Amniotic epithelial cell (primary cell): ENCODE measurements at regions not wholly inside any gene's neighbourhood (a gene's known extent, or its start where the extent isn't known, plus 50 kb on each side); places are given as distances from the start of the nearest gene placed in this dataset.
"Not testable (repeated sequence)": the region's sequence is repeated elsewhere in the genome, so short reads cannot be mapped to it uniquely, and the experiment has no call there.

ENCODE experiments used
- DNase-seq: peaks from one replicate; pipeline ENCODE4 v3.0.0-alpha.2; 2010; ENCODE audit warnings: low read depth

DNA sequence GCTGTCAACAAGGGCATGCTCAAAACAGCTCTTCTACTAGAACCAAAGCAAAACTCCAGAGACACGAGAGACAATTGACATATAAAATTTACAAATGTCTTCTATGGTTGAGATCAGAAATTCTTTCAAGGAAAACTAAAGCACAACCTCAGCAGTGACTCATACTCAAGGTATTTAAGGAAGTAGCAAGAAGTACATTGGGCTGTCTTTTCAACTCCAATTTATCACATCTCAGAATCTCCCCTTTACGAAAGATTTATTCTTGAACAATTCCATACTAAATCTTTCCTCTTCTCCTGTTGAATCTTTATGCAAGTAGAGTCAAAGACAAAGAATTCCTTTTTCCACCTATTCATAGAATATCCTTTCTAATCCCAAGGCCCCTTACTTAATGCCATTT, 324.0 kb downstream of the IRS1 start:
- DNase-seq = peak; percentile 83

DNA sequence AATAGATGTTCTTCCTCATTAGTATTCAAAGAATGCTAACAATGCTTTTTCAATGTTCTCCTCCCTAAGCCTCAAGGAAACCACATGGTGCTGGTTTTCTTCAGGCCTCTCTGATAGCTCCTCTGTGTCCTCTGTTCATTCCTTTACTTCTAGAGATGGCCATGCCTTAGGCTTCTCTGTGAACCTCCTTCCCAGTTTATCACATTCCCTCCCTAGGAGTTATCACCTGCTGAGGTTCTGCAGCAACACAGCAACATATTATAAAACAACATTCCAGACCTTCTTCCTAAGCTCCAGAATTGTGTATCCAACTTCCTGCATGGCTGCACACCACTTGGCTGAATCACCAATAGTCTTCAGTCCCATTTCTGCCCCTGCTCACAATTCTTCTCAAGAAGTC, 325.5 kb downstream of the IRS1 start:
- peak; percentile 65 for DNase-seq

DNA sequence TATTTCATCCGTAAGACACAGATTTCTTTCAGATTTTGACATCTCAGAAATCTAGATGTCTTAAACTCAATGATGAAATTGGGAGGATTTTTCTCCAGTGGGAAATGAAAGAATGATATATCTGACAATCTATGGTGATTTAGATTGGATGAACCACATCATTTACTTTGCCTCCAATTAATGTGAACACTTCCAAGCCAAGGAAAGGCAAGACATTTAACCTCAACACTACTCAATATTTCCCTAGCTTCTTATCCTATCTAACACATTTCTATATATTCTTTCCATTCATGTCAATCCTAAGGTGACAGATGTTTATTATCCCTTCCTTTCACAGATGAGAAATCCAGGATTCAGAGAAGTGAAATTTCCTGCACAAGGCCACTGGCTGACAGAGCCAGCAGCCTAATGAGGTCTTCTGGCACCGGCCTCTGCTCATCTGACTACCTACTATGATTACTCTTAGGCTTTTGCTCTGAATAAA, 327.6 kb downstream of the IRS1 start:
- no peak for DNase-seq

DNA sequence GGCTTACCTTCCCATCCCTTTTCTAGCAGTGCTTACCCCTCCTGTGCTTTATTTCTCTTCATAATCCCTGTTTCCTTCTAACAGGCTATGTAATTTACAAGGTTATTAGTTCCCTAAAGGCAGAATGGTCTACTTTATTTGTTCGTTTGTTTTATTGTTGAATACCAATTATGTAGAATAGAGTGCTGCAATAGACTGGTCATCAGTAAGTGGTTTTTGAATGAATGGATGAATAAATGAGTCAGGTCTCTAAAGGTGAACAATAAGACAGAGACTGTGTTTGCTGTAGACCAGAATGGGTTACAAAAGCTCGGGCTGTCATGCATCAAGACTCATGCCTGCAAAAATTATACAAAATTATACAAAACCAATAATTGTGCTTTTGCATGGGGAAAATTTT, 332.0 kb downstream of the IRS1 start:
- no peak for DNase-seq

DNA sequence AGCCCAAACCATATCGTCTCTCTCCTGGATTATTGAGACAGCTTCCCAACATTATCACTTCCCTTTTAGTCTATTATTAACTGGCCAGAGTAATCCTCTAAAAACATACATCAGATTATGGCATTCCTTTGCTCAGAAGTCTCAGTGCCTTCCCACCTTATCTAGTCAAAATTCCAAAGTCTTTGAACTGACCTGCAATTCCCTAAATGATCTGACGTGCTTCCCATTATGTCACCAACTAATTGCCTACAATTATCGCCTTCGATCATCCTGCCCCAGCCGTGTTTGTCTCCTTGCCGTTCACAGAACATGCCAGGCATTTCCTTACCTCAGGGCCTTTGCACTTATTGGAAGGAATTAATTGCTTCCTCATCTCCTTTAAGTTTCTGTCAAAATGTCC, 332.4 kb downstream of the IRS1 start:
- no peak for DNase-seq

DNA sequence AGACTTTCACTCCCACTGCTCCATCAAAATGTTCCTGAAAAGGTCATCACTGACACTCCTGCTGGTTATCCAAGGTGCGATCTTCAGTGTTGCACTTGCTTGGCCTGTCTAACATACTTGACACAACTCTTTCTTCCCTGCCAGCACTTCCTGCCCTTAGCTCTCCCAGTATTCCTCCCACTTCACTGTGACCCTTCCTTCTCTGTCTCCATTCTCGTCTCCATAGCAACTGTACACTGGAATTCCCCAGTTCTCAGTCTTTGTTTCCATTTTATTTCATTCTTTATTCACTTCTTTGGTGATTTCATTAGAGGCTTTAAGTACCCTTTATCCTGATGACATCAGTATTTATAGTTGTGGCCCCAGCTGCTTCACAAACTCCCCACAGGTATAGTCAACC, 333.0 kb downstream of the IRS1 start:
- no peak for DNase-seq

DNA sequence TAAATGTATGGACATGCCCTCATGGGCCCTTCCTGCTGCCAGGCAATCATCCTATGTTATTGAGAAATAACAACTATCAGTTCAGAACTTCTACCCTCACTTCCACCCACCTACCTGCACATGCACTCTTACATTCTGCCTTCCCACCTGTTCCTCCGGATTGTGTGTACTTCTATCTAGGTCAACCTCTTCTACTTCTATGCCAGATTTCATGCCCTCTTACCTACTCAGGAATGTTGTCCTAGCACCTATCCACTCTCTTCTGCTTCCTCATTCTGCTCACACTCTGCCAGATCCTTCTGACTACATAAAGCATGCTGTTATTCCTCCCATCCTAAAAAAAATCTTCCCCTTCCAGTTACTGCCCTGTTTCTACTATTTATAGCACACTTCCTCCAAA, 333.5 kb downstream of the IRS1 start:
- DNase-seq = no peak

DNA sequence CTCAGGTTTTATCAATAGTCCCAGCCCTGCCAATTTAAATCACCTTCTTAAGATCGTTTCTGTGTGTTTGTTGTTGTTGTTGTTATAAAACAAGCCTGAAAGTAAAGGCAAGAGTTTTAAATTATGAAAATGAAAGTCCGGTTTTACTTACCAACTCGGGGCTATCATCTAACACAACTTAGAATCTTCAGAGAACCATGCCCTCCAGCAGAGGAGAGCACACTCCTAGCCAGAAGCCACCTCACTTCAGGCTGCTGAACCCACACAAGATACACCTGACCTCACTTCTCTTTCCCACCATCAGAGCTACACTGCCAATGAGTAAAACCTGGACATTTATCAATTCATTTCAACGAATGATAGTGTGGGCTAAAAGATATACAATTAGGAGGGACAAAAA, 335.2 kb downstream of the IRS1 start:
- DNase-seq = no peak

DNA sequence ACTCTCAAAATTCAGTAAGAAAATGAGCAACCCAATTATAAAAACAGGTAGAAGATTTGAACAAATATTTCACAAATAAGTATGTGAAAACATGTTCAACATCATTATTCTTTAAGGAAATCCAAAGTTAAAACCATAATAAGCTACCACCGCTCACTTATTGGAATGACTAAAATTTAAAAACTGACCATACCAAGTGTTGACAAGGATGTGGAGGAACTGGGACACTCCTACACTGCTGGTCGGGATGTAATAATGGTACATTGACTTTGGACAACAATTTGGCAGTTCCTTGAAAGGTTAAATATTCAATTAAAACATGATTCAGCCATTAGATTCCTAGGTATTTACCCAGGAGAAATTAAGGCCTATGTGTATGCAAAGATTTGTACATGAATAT, 336.5 kb downstream of the IRS1 start:
- no peak for DNase-seq

DNA sequence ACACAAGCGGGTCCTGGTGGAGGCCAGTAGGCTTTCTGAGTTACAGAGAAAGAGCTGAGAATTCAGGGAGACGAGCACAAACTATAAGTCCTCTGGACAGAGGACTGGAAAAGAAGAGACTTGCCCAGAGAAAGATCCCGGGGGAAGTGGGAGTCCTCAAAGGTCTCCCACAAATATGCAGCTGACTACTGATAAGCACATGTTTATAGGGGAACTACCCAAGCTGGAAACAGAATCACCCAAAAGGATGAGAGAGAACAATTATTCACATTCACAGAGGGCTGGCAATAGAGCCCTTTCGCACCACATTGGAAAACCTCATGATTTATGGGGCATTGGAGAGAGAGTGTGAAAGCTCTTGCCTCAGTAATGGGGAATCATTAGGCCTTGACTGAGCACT, 337.6 kb downstream of the IRS1 start:
- DNase-seq = peak; percentile 79

DNA sequence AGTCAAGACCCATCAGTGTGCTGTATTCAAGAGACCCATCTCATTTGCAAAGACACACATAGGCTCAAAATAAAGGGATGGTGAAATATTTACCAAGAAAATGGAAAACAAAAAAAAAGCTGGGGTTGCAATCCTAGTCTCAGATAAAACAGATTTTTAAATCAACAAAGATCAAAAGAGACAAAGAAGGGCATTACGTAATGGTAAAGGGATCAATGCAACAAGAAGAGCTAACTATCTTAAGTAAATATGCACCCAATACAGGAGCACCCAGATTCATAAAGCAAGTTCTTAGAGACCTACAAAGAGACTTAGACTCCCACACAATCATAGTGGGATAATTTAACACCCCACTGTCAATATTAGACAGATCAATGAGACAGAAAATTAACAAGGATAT, 343.5 kb downstream of the IRS1 start:
- not testable (repeated sequence) for DNase-seq

DNA sequence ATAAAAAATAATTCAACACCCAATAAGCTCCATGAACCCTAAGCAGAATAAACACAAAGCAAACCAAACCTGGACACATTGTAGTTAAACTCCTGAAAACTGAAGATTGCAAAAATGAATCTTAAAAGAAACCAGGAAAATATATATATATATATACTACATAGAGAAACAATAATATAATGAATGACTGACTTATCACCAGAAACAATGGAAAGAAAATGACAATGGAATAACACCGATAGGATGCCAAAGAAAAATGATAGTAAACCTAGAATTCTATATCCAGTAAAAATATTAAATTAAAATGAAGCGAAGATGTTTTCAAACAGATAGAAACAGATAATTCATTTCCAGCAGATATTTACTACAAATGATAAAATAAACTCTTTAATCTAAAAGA, 346.9 kb downstream of the IRS1 start:
- DNase-seq = peak; percentile 13

DNA sequence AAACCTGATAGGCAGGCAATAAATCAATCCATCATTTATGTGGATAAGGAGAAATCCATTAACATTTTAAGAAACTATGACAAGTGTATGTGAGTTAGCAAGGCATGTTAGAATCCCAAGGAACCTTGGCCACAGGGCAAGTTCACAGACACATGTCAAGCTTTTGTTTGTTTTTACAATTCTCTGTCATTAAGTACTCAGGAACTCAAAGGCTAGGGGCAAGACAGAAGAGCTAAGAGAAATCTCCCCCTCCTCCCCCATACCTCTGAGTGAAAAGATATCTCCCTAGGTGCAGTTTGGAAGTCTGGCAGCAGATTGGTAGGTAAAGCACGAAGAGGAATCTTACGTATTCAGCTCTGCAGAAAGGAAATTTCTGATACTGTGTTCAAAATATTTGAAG, 348.1 kb downstream of the IRS1 start:
- DNase-seq = no peak

DNA sequence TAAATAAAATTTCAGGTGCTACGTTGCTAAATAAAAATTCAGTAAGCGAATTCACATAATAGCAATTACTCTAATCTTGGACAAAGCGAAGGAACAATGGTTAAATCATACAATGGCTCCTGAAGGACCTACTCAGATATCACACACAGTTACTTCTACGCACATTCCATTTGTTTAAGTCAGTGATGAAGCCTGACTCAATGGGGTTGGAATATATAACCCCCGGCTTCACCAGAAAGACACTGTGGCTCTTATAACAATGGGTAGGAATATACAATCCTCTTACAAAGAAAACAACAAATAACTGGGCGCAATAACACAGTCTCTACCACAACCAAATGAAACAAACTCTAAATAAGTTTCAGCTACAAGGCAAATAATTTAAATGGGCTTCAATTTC, 349.5 kb downstream of the IRS1 start:
- no peak for DNase-seq

DNA sequence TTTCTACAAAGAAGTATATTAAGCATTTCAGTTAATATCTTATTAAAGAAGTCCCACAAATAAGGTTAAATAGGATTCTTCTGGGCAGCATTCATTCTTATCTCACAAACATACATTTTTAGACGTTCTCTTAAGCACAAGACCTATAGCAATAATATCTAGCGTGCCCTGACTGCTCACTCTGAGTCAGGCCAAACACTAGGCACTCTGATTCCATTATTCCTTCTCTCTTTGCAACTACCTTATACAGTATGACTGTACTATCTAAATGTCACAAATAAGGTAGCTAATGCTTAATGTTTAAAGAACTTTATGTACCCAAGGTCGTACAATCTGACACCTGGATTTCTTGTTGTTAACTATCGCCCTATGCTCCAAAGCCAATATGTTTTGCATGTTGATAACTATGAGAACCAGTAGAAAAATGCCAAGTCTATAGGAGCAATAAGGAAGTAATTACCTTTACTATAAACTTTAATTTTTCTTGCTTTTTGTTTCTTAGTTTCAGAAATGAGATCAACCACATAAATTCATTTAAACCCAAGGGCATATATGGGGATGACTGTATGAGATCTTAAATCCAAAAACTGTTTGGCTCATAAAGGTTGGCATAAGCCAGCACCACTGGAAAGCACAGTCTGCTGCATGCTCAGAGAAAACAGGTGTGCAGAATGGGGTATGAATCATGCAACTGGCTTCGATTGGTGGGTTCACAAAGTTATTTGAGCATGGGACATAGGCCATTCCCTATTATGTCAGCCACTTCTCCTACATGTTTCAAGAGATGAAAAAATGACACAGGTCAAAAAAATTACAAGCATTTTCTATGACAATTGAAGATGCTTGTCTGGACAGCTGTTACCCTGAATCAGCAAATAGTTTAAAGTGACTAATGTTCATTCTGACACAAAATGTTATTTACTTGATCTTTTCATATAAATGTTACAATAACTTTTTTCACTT, 352.0 kb downstream of the IRS1 start:
- no peak for DNase-seq

DNA sequence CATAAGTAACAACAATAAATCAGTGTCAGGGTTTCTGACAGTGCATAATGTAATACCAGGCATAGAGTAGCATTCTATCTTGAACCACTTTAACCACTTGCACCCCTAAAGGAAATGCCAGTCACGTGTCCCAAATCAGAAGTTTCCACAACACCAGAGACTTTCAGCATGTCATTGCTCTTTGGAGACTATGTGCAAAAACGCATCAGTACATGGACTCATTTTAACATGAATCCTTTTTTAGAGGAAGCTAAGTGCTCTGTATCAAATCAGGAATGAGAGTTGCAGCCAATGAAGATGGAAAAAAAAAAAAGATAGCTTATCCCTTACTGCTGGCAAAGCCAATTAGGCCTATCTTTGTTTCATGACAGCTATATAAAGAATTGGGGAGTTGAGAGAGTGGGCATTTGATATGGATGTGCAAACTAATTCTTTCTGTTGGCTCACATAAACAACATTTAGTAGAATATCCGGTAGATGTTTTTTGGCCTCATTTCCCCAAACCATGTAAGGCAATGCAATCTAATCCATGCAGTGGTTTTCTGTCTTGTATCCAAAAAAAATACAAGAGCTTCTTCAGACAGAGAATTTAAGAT, 353.1 kb downstream of the IRS1 start:
- DNase-seq = peak; percentile 23

DNA sequence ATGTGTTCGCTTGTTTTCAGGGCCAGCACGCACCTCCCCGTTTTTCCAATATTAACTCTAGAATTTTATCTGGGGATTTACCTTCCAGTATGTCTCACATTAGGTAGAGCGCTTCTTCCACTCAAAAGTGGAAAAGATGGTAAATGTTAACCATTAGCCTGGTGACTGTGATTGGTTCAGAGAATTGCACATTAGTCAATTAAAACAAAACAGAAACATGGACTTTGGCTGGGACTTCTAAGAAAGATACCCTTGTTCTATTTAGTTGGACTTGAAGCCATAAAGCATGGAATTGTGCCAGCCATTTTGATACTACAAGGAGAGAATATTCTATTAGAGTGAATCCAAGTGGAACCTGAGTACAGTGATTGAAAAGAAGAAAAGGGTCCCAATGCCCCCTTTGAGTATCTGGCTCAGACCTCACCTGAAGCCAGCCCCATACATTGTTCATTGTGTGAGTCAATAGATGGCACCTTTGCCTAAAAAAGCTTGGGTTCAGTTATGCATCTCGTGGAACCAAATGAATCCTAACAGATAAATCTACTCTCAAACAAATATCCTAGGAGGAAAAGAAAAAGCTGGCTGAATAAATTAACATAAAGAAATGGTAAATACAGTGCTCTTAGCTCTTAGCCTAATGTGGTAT, 354.3 kb downstream of the IRS1 start:
- no peak for DNase-seq

DNA sequence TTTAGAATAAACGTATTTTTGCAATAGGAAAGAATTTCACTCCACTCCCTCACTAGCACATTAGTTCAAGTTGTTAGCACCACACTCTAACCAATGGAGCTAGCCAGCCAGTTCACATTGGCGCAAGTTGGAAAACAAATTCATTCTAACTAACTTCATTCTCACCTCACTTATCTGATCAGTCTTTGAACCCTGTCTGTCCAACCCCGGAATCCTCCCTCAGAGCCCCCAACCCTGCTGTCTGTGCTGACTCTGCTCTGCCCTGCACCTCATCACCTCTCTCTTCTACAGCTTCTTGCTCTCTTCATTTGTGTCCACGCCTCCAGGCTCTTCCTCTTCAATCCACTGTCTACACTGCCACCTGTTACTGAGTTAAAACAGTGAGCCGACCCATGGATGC, 356.5 kb downstream of the IRS1 start:
- no peak for DNase-seq

DNA sequence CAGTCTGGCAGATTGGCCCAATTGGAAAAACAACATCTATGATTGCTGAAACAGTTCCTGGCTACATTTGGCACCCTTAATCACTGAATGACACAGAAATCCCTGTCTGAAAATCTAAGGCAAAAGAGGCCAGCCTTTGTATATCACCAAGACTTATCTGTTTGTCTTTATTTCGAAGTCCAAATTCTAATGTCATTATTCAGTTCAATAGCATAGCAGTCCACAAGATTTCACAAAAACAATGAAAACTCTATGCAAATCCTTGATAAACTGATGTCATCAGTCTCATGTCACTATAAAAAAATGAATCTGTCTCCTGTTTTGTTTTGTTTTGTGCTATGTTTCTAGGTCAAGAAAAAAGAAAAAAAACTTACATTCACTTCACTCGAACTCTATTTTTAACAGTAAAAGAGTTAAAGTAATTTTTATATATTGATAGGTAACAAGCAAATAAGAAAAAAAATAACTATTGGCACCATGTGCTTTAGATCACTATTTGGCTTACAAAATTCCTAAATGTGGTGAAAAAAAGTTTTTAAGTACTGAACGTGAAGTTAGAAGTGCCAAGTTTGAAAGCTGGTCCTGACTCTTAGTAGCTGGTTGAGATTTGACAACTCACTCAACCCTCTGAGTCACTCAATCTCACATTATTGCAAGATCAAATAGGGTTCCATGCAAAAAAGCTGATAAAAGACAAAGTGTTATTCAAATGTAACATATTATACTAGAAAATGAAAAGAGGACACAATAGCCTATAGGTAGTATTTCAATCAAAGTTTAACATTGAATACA, 359.3 kb downstream of the IRS1 start:
- peak; percentile 48 for DNase-seq

DNA sequence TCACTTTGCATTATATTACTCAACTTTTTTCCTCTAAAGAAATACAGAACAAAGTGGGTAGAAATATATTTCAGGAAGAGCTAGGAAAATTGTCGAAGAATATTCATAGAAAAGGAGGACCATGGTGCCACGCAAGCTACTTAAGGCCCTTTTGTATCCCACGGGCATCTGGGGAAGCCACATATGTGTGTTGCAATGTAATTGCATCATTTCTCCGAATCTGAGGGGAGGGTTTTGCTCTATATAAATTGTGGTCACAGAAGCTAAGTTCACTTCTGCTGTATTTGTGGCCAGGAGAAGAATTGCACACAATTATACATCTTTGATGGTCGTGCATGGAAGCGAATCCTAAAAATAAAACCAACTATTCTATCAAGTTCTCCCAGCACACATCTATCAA, 360.3 kb downstream of the IRS1 start:
- DNase-seq = peak; percentile 74

DNA sequence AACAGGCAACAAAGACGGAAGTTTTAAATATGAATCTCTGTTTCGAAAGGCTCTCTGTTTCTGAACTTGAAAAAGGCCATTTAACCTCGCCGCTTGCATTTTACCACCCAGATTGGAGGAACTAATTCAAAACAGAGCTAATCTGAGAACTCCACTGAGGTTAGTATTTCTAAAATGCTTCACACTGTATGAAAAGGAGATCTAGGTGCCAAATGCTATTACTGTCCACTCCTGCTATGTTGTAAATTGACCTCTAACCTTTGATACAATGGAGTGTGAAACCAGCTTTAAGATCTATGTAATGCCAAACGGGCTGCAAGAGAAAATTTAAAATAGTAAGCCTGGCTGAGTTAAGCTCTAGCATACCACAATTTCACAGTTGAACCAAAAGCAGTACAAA, 364.5 kb downstream of the IRS1 start:
- DNase-seq = no peak

DNA sequence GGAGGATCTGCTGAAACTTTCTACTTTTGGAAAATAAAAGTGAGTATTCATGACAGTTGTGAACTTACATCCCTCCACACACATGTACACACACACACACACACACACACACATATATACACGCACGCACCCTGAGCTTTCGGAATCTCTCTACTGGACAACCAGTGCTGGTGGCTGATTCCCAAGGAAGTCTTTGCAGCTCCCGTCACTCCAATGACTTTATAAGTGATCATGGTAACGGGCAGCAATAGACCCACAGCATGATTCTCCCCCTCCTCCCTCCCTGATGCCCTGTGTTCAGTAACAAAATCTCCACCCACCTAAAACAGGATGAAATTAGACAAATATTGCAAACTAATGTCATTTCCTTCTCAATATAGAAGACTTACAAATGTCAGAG, 364.9 kb downstream of the IRS1 start:
- no peak for DNase-seq
